RWPE2 (cell line): ENCODE measurements at regions not wholly inside any gene's neighbourhood (a gene's known extent, or its start where the extent isn't known, plus 50 kb on each side); places are given as distances from the start of the nearest gene placed in this dataset.
A peak's percentile ranks its signal among the peaks of the same experiment; 100 is the strongest.
"Not testable (repeated sequence)": the region's sequence is repeated elsewhere in the genome, so short reads cannot be mapped to it uniquely, and the experiment has no call there.

Experiments used
- ATAC-seq: fragments of 200-7000 bp; cut with Tn5 transposase; 3 replicates; pipeline ENCODE4 v1.9.1; 2021; ENCODE audit warnings: low read depth
- DNase-seq: peaks from one replicate; pipeline ENCODE4 v3.0.0-alpha.2; 2020; ENCODE audit warnings: low spot score
- H3K27ac ChIP-seq: fragments of 450-650 bp; 2 replicates; pipeline ENCODE4 v1.5.1; 2017; ENCODE audit warnings: mild to moderate bottlenecking; ENCODE audit not compliant: poor library complexity, severe bottlenecking
- H3K27me3 ChIP-seq: fragments of 250-450 bp; sonication (Bioruptor Pico); 2 replicates; pipeline ENCODE4 v1.5.1; 2021; ENCODE audit warnings: mild to moderate bottlenecking, moderate library complexity; ENCODE audit not compliant: insufficient read depth, poor library complexity, severe bottlenecking
- H3K36me3 ChIP-seq: fragments of 250-450 bp; sonication (Bioruptor Pico); 2 replicates; pipeline ENCODE4 v1.5.1; 2020; ENCODE audit warnings: low read depth, mild to moderate bottlenecking, moderate library complexity
- H3K4me1 ChIP-seq: fragments of 250-450 bp; sonication (Bioruptor Pico); 2 replicates; pipeline ENCODE4 v1.5.1; 2021; ENCODE audit warnings: mild to moderate bottlenecking, moderate library complexity; ENCODE audit not compliant: insufficient read depth, poor library complexity, severe bottlenecking
- H3K4me3 ChIP-seq: fragments of 250-450 bp; sonication (Bioruptor Pico); 2 replicates; pipeline ENCODE4 v1.5.1; 2021; ENCODE audit warnings: mild to moderate bottlenecking, moderate library complexity; ENCODE audit not compliant: severe bottlenecking
- H3K9me3 ChIP-seq: fragments of 250-450 bp; sonication (Bioruptor Pico); 2 replicates; pipeline ENCODE4 v1.5.1; 2021; ENCODE audit warnings: mild to moderate bottlenecking, moderate library complexity; ENCODE audit not compliant: severe bottlenecking
- CTCF ChIP-seq: fragments of 450-650 bp; IDR thresholded peaks from one replicate; pipeline ENCODE4 v1.5.1; 2017; ENCODE audit warnings: mild to moderate bottlenecking, moderate library complexity; ENCODE audit not compliant: poor library complexity, severe bottlenecking

DNA sequence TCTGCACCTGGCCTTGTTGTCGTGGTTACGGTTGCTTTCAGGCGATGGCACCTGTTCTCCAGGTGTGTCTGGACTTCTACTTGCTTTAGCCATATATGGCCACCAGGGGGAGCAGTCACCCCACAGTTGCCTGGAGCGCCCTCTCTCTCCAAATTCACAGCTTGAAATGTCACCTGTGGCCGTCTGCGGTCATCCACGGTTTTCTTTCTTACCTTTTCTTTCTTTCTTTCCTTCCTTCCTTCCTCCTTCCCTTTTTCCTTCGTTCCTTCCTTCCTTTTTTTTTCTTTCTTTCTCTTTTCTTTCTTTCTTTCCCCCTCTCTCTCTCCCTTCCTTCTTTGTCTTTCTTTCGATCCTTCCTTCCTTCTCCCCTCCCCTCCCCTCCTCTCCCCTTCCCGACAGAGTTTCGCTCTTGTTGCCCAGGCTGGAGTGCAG, 150.5 kb upstream of the VKORC1L1 start:
- Histone ChIP-seq H3K4me3 (no peak overlapping the region), H3K27ac (no peak overlapping the region), H3K27me3 (no peaks in the 10 kb centered on the region), H3K36me3 (no peaks in the 10 kb centered on the region; the same call in 1 of the 2 replicates), H3K4me1 (no peaks in the 10 kb centered on the region), H3K9me3 (no peaks in the 10 kb centered on the region)
- peak; percentile 55 for TF ChIP-seq CTCF
- ATAC-seq, result peak; percentile 72; the same call in 2 of the 3 replicates
- no peak for DNase-seq

DNA sequence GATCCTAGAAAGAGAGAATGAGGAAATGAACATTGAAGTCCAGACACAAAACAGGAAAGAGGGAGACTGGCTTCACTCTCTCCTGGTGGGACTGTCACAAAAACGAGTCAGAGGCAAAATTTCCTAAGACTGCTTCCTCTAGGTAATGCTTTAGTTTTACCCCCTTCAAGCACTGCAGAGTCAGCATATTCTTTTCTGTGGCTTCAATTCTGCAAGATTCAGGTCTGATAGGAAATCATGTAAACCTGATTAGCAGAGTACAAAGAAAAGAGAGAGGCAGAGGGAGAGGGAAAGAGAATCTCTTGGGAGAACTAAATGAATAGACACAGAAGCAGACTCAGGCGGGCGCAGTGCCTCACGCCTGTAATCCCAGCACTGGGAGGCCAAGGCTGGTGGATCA, 145.7 kb upstream of the VKORC1L1 start:
- not testable (repeated sequence) for H3K27ac ChIP-seq, H3K9me3 ChIP-seq, DNase-seq, ATAC-seq, H3K36me3 ChIP-seq, H3K4me1 ChIP-seq, H3K4me3 ChIP-seq, H3K27me3 ChIP-seq

- H3K36me3 ChIP-seq, result no peaks in the 10 kb centered on the region; the same call in none of the 2 replicates
- H3K27me3 ChIP-seq, result no peaks in the 10 kb centered on the region
- ATAC-seq (no peak), DNase-seq (no peak)
- no peaks in the 10 kb centered on the region for H3K4me1 ChIP-seq
- no peak for TF ChIP-seq CTCF
- H3K9me3 ChIP-seq, result no peaks in the 10 kb centered on the region
- no peak overlapping the region for H3K4me3 ChIP-seq
- H3K27ac ChIP-seq, result no peak overlapping the region
Measured at GRCh38 chr7:65731129-65731528, 141.7 kb upstream of the VKORC1L1 start.

GRCh38 chr7:65731562-65732035, 141.3 kb upstream of the VKORC1L1 start:
- no peak overlapping the region for H3K4me3 ChIP-seq
- no peaks in the 10 kb centered on the region; the same call in none of the 2 replicates for H3K36me3 ChIP-seq
- ATAC-seq, result peak; percentile 79
- no peaks in the 10 kb centered on the region for H3K27me3 ChIP-seq
- H3K4me1 ChIP-seq, result no peaks in the 10 kb centered on the region
- DNase-seq, result no peak
- no peak overlapping the region for H3K27ac ChIP-seq
- TF ChIP-seq CTCF, result no peak
- no peaks in the 10 kb centered on the region for H3K9me3 ChIP-seq

DNA sequence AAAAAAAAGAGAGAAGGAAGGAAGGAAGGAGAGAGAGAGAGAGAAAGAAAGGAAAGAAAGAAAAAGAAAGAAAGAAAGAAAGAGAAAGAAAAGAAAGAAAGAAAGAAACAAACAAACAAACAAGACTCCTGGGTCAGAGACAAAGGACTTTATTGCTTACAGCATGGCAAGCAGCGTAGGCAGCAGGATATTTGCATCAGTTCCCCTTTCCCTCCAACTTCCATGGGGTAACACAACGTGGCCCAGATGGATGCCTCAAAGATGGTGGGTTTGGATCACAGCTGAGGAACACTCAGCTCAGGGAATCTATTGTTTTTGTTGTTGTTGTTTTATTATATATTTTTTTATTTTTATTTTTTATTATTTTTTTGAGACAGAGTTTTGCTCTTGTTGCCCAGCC, 128.5 kb upstream of the VKORC1L1 start:
- DNase-seq (no peak), ATAC-seq (no peak)
- Histone ChIP-seq H3K4me1 (peaks cover 18% of the 10 kb centered on the region), H3K36me3 (peaks cover 7% of the 10 kb centered on the region; the same call in 1 of the 2 replicates), H3K4me3 (no peak overlapping the region), H3K9me3 (no peaks in the 10 kb centered on the region), H3K27ac (no peak overlapping the region), H3K27me3 (no peaks in the 10 kb centered on the region)
- no peak for TF ChIP-seq CTCF
